ENCODE measurements at regions not wholly inside any gene's neighbourhood (a gene's known extent, or its start where the extent isn't known, plus 50 kb on each side); places are given as distances from the start of the nearest gene placed in this dataset.

DNA sequence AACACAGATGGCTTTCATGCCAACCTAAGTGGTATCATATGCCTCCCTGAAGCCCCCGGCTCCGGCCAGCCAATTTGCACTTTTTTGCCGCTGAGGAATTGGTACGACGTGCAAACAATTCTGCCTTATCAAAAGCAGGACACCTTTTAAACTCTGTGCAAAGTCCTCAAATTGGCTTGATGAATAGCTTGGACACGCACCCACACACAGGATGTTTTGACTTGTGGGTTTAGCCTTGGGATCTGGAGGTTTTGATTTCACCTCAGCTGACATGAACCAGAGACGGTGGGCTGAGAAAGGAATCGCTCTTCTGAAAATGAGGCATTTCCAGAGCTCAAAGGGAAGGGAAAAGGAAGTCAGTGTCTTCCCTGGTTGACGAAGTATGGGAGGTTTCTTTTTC is 110.8 kb upstream of the SHOX start:
- TF ChIP-seq CTCF (IDR thresholded peaks at IDR 0.05): no peak
- no peak for TF ChIP-seq POLR2A (IDR thresholded peaks at IDR 0.05)

All from esophagus squamous epithelium (tissue), 4 donors.